AG04449 (cell line): ENCODE measurements at regions not wholly inside any gene's neighbourhood (a gene's known extent, or its start where the extent isn't known, plus 50 kb on each side); places are given as distances from the start of the nearest gene placed in this dataset.

Experiments
- CTCF ChIA-PET: fragments of 350-600 bp; formaldehyde crosslinking; extraction: SDS; loops from one replicate; lab custom pipeline; 2021; ENCODE audit warnings: antibody characterized with exemption; lab: Yijun Ruan, JAX
- POLR2A ChIA-PET: fragments of 400-600, 350-600 bp; formaldehyde crosslinking; extraction: SDS; loops from one replicate; lab custom pipeline; 2020; ENCODE audit warnings: antibody characterized with exemption, inconsistent platforms; lab: Yijun Ruan, JAX
- DNase-seq: peaks from one replicate; pipeline ENCODE4 v3.0.0-alpha.2; 2010; ENCODE audit warnings: low read depth, low spot score
- H3K4me3 ChIP-seq: 2 replicates; pipeline ENCODE4 v1.5.1; 2011; ENCODE audit warnings: low read depth, mild to moderate bottlenecking, control low read depth, low read length
- CTCF ChIP-seq: IDR thresholded peaks from one replicate; pipeline ENCODE4 v1.5.1; 2011; ENCODE audit warnings: mild to moderate bottlenecking, moderate library complexity, low read length, control low read depth, inconsistent platforms; ENCODE audit not compliant: insufficient read depth; ENCODE audit errors: missing control alignments

- DNase-seq = no peak
- ChIA-PET POLR2A (no interaction called here), CTCF (no interaction called here)
- H3K4me3 ChIP-seq = no peak overlapping the region
- TF ChIP-seq CTCF = no peak
Observed at GRCh38 chr1:163697137-163697536, 375.4 kb downstream of the NUF2 start.

- CTCF ChIA-PET = interaction anchor here (1.4 kb wide), 1 partner anchor 140 kb away, joined by 5 read pairs; no protein-coding TSS in a partner anchor
Observed at GRCh38 chr1:163701783-163702374, 380.1 kb downstream of the NUF2 start.

GRCh38 chr1:163703794-163704193, 382.0 kb downstream of the NUF2 start:
- no peak for TF ChIP-seq CTCF

More at GRCh38 chr1:163701783-163702374, 380.1 kb downstream of the NUF2 start:
- POLR2A ChIA-PET = no interaction called here
- H3K4me3 ChIP-seq = no peak overlapping the region
- TF ChIP-seq CTCF = no peak
- no peak for DNase-seq

GRCh38 chr1:163706915-163707314, 385.2 kb downstream of the NUF2 start:
- TF ChIP-seq CTCF = no peak
- no peak for DNase-seq
- CTCF ChIA-PET = no interaction called here
- H3K4me3 ChIP-seq = no peak overlapping the region
- POLR2A ChIA-PET = no interaction called here

More at GRCh38 chr1:163703794-163704193, 382.0 kb downstream of the NUF2 start:
- ChIA-PET CTCF (no interaction called here), POLR2A (no interaction called here)
- no peak for DNase-seq
- no peak overlapping the region for H3K4me3 ChIP-seq

GRCh38 chr1:163709636-163710035, 387.9 kb downstream of the NUF2 start:
- no peak for DNase-seq
- no peak for TF ChIP-seq CTCF
- ChIA-PET POLR2A (no interaction called here), CTCF (no interaction called here)
- no peak overlapping the region for H3K4me3 ChIP-seq

GRCh38 chr1:163712321-163712720, 390.6 kb downstream of the NUF2 start:
- no peak for DNase-seq
- no peak overlapping the region for H3K4me3 ChIP-seq
- ChIA-PET POLR2A (no interaction called here), CTCF (no interaction called here)
- TF ChIP-seq CTCF = no peak
